OCI-LY7 (cell line): ENCODE measurements at regions not wholly inside any gene's neighbourhood (a gene's known extent, or its start where the extent isn't known, plus 50 kb on each side); places are given as distances from the start of the nearest gene placed in this dataset.

Experiments used
- BruUV-seq: library from RNA; stranded (reverse); fragments of 400-500 nt; replicated peaks from 2 replicates; lab custom pipeline; 2021; lab: Mats Ljungman, UMichigan
- CTCF ChIA-PET: fragments of 300-600 bp; sonication (Branson Sonifier 250); formaldehyde crosslinking; loops from one replicate; lab custom pipeline; 2022; ENCODE audit warnings: antibody characterized with exemption; ENCODE audit not compliant: unreplicated experiment; lab: Charles Lee
- POLR2A ChIA-PET: fragments of 300-600 bp; sonication (Branson Sonifier 250); formaldehyde crosslinking; loops from one replicate; lab custom pipeline; 2022; ENCODE audit warnings: antibody characterized with exemption; lab: Charles Lee
- DNase-seq: peaks from one replicate; pipeline ENCODE4 v3.0.0-alpha.2; 2015; ENCODE audit warnings: low spot score
- H2AFZ ChIP-seq: fragments of 200-600 bp; sonication (generic), shearing (Covaris generic); 2 replicates; pipeline ENCODE4 v1.6.1; 2014; ENCODE audit warnings: mild to moderate bottlenecking, antibody characterized with exemption, low read length, moderate library complexity
- H3K27ac ChIP-seq: fragments of 200-600 bp; sonication (generic); 2 replicates; pipeline ENCODE4 v1.5.1; 2014; ENCODE audit warnings: mixed run types, low read depth, mild to moderate bottlenecking, moderate library complexity, low read length, inconsistent platforms; ENCODE audit not compliant: poor library complexity, severe bottlenecking
- H3K36me3 ChIP-seq: fragments of 200-600 bp; sonication (generic); 2 replicates; pipeline ENCODE4 v1.6.1; 2014; ENCODE audit warnings: mild to moderate bottlenecking, antibody characterized with exemption, low read length, moderate library complexity, mixed read lengths; ENCODE audit not compliant: insufficient read depth
- H3K4me1 ChIP-seq: fragments of 200-600 bp; sonication (generic); 2 replicates; pipeline ENCODE4 v1.5.1; 2014; ENCODE audit warnings: mild to moderate bottlenecking, low read length; ENCODE audit not compliant: insufficient read depth, poor library complexity, severe bottlenecking
- H3K4me2 ChIP-seq: fragments of 200-600 bp; sonication (generic); 2 replicates; pipeline ENCODE4 v1.6.1; 2014; ENCODE audit warnings: mild to moderate bottlenecking, low read length
- H3K4me3 ChIP-seq: fragments of 200-600 bp; sonication (generic); 2 replicates; pipeline ENCODE4 v1.5.1; 2014; ENCODE audit warnings: mild to moderate bottlenecking, low read depth, low read length; ENCODE audit not compliant: poor library complexity, severe bottlenecking
- H3K79me2 ChIP-seq: fragments of 200-600 bp; sonication (generic); 2 replicates; pipeline ENCODE4 v1.6.1; 2016; ENCODE audit warnings: low read depth, mild to moderate bottlenecking, low read length, moderate library complexity, mixed read lengths; ENCODE audit not compliant: insufficient read depth
- H3K9me2 ChIP-seq: fragments of 200-600 bp; sonication (generic); 2 replicates; pipeline ENCODE4 v1.6.1; 2016; ENCODE audit warnings: mild to moderate bottlenecking, low read length, mixed read lengths; ENCODE audit not compliant: insufficient read depth
- H3K9me3 ChIP-seq: fragments of 200-600 bp; sonication (generic); 2 replicates; pipeline ENCODE4 v1.6.1; 2014; ENCODE audit warnings: mild to moderate bottlenecking, mixed run types, low read length, mixed read lengths
- H4K20me1 ChIP-seq: fragments of 200-600 bp; sonication (generic); 2 replicates; pipeline ENCODE4 v1.6.1; 2014; ENCODE audit warnings: mild to moderate bottlenecking, antibody characterized with exemption, low read length, moderate library complexity, mixed read lengths; ENCODE audit not compliant: insufficient read depth
- EZH2phosphoT487 ChIP-seq: fragments of 200-600 bp; sonication (generic); IDR thresholded peaks from 2 replicates; pipeline ENCODE4 v1.6.1; 2018; ENCODE audit warnings: low read depth, borderline replicate concordance, mild to moderate bottlenecking, mixed run types, antibody characterized with exemption, low read length, moderate library complexity, mixed read lengths
- intact Hi-C: fragments of 100-400 bp; cut with micrococcal nuclease; formaldehyde crosslinking; loops from one replicate; pipeline ENCODE4 v1.10.0; 2022; ENCODE audit not compliant: unreplicated experiment
- TF ChIP-seq, protein P1 (sequence below): fragments of 200-600 bp; sonication (generic); conservative IDR thresholded peaks from 2 replicates; pipeline ENCODE4 v1.5.1; 2014; ENCODE audit warnings: mild to moderate bottlenecking, antibody characterized with exemption, low read length, moderate library complexity, mixed read lengths

- no TSS peak for BruUV-seq
- no peaks in the 10 kb centered on the region for H3K9me2 ChIP-seq
- ChIA-PET CTCF (no interaction called here), POLR2A (no interaction called here)
- H3K4me1 ChIP-seq = no peaks in the 10 kb centered on the region
- no peaks in the 10 kb centered on the region for H3K79me2 ChIP-seq
- H4K20me1 ChIP-seq = no peaks in the 10 kb centered on the region
- no peak overlapping the region for H3K4me3 ChIP-seq
- no peaks in the 10 kb centered on the region for H3K9me3 ChIP-seq
- no peaks in the 10 kb centered on the region for H3K36me3 ChIP-seq
- intact Hi-C loops = no loop called here
- no peak overlapping the region for H3K4me2 ChIP-seq
- no peak overlapping the region for H3K27ac ChIP-seq
- TF ChIP-seq EZH2phosphoT487 = no peak
- no peak overlapping the region for H2AFZ ChIP-seq
- no peak for DNase-seq
Observed at GRCh38 chr11:134666273-134667174, 254.5 kb upstream of the B3GAT1 start.

- H3K9me2 ChIP-seq = no peaks in the 10 kb centered on the region
- H4K20me1 ChIP-seq = no peaks in the 10 kb centered on the region
- intact Hi-C loops = no loop called here
- H3K4me1 ChIP-seq = no peaks in the 10 kb centered on the region
- no peaks in the 10 kb centered on the region for H3K79me2 ChIP-seq
- DNase-seq = no peak
- BruUV-seq = no TSS peak
- CTCF ChIA-PET = no interaction called here
- POLR2A ChIA-PET = no interaction called here
- H3K27ac ChIP-seq = no peak overlapping the region
- no peaks in the 10 kb centered on the region for H3K36me3 ChIP-seq
- no peak for TF ChIP-seq EZH2phosphoT487
- TF ChIP-seq, protein P1, sequence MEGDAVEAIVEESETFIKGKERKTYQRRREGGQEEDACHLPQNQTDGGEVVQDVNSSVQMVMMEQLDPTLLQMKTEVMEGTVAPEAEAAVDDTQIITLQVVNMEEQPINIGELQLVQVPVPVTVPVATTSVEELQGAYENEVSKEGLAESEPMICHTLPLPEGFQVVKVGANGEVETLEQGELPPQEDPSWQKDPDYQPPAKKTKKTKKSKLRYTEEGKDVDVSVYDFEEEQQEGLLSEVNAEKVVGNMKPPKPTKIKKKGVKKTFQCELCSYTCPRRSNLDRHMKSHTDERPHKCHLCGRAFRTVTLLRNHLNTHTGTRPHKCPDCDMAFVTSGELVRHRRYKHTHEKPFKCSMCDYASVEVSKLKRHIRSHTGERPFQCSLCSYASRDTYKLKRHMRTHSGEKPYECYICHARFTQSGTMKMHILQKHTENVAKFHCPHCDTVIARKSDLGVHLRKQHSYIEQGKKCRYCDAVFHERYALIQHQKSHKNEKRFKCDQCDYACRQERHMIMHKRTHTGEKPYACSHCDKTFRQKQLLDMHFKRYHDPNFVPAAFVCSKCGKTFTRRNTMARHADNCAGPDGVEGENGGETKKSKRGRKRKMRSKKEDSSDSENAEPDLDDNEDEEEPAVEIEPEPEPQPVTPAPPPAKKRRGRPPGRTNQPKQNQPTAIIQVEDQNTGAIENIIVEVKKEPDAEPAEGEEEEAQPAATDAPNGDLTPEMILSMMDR = no peak
- no peak overlapping the region for H3K4me2 ChIP-seq
- H3K9me3 ChIP-seq = no peaks in the 10 kb centered on the region
- no peak overlapping the region for H3K4me3 ChIP-seq
- no peak overlapping the region for H2AFZ ChIP-seq
Observed at GRCh38 chr11:134665571-134666270, 253.7 kb upstream of the B3GAT1 start.

DNA sequence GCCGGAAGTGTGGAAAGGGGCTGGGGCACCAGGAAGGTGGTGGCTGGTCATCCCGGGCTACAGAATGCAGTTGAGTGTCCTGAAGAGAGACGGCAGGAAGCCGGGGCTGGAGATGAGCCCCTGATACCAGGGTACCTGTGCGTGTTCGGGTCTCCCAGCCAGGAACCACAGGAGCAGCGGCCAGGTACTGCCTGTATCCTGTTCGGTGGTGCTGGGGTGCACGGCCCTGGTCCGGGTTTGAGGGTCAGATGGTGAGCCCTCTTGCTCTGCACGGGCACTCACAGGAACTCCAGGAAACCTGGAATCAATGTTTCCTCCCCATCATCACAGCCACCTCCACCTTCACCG is 253.1 kb upstream of the B3GAT1 start:
- Histone ChIP-seq H2AFZ (no peak overlapping the region), H3K9me3 (no peaks in the 10 kb centered on the region), H3K9me2 (no peaks in the 10 kb centered on the region), H3K36me3 (no peaks in the 10 kb centered on the region), H3K4me2 (no peak overlapping the region), H3K4me3 (no peak overlapping the region), H3K27ac (no peak overlapping the region), H3K4me1 (no peaks in the 10 kb centered on the region), H4K20me1 (no peaks in the 10 kb centered on the region), H3K79me2 (no peaks in the 10 kb centered on the region)
- ChIA-PET POLR2A (no interaction called here), CTCF (no interaction called here)
- no peak for TF ChIP-seq EZH2phosphoT487
- TF ChIP-seq, protein P1 = no peak
- intact Hi-C loops = no loop called here
- BruUV-seq = no TSS peak
- no peak for DNase-seq
